ENCODE measurements at regions not wholly inside any gene's neighbourhood (a gene's known extent, or its start where the extent isn't known, plus 50 kb on each side); places are given as distances from the start of the nearest gene placed in this dataset.

DNA sequence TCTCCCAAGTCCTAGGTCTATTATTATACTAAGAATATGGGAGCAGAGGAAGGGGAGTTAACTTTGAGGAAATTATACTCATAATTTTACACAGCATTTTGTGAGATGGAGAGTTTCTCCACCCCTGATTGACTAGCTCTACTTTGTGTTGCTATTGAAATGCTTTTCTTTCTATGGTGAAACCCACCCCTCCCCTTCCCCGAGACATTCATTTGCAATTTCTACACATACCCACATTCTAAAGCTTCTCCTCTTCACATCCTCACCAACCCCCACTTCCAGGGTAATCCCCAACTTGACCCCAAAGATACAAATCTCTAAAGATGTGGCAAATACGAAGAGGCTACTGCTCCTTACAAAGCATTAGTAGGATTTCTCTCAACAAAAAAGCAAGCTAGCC, 992.2 kb downstream of the BCL11A start:
- TF ChIP-seq, protein P1, sequence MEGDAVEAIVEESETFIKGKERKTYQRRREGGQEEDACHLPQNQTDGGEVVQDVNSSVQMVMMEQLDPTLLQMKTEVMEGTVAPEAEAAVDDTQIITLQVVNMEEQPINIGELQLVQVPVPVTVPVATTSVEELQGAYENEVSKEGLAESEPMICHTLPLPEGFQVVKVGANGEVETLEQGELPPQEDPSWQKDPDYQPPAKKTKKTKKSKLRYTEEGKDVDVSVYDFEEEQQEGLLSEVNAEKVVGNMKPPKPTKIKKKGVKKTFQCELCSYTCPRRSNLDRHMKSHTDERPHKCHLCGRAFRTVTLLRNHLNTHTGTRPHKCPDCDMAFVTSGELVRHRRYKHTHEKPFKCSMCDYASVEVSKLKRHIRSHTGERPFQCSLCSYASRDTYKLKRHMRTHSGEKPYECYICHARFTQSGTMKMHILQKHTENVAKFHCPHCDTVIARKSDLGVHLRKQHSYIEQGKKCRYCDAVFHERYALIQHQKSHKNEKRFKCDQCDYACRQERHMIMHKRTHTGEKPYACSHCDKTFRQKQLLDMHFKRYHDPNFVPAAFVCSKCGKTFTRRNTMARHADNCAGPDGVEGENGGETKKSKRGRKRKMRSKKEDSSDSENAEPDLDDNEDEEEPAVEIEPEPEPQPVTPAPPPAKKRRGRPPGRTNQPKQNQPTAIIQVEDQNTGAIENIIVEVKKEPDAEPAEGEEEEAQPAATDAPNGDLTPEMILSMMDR (IDR thresholded peaks at IDR 0.05; ENCODE audit: low read depth, low read length, missing control alignments), result no peak
- H3K4me3 ChIP-seq (ENCODE audit: low read depth, low read length), result no peak overlapping the region
- no peak for DNase-seq (ENCODE audit: low read depth)

DNA sequence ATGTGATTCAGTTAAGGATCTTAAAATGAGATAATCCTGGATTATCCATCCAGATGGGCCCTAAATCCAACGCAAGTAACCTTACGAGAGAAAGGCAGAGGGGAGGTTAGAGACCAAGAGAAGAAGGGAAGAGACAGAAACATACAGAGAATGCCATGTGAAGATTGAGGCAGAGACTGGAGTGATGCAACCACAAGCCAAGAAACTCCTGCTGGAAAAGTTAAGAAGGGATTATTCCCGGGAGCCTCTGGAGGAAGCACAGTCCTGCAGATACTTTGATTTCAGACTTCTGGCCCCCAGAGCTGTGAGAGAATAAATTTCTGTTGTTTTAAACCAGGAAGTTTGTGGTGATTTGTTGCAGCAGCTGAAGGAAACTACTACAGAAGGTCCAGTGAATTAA, 992.7 kb downstream of the BCL11A start:
- TF ChIP-seq, protein P1 (IDR thresholded peaks at IDR 0.05; ENCODE audit: low read depth, low read length, missing control alignments), result no peak
- DNase-seq (ENCODE audit: low read depth), result no peak
- H3K4me3 ChIP-seq (ENCODE audit: low read depth, low read length), result no peak overlapping the region

DNA sequence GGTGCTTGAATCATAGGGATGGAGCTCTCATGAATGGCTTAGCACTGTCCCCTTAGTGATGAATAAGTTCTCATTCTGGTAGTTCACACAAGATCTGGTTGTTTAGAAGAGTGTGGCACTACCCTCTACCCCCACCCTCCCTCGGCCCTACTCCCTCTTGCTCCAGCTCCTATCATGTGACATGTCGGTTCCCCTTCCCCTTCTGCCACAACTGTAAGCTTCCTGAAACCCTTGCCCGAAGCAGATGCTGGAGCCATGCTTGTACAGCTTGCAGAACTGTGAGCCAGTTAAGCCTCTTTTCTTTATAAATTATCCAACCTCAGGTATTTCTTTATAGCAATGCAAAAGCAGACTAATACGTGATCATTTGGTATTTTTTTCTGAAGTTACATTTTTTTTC, 1012.6 kb downstream of the BCL11A start:
- TF ChIP-seq, protein P1 (IDR thresholded peaks at IDR 0.05; ENCODE audit: low read depth, low read length, missing control alignments), result no peak
- no peak for DNase-seq (ENCODE audit: low read depth)

DNA sequence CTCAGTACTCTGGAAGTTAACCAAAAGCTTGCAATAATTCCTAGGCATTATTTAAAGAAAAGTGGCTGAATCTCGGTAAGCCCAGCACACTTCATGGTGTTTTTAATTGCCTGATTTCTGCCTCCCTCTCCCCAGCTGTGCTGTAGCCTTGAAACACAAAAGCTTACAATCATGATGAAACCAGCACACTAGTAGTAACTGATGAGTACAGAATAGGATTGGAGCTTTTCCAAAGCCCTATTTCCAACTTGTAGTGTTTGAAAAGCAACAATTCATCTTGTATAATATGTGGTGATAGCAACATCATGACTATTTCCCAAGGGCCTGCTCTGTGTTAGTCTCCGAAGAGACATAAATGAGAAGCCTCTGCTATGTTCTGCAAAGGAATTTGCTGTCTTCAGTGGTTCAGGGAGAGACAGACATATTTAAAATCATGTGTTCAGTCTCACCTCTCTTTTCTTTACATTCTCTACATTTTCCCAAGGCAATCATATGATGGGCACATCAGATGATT, 1015.0 kb downstream of the BCL11A start:
- no peak overlapping the region for H3K4me3 ChIP-seq (ENCODE audit: low read depth, low read length)
- TF ChIP-seq, protein P1 (IDR thresholded peaks at IDR 0.05; ENCODE audit: low read depth, low read length, missing control alignments), result no peak
- DNase-seq (ENCODE audit: low read depth), result no peak

More for the DNA sequence above, 1012.6 kb downstream of the BCL11A start:
- H3K4me3 ChIP-seq (ENCODE audit: low read depth, low read length), result no peak overlapping the region

DNA sequence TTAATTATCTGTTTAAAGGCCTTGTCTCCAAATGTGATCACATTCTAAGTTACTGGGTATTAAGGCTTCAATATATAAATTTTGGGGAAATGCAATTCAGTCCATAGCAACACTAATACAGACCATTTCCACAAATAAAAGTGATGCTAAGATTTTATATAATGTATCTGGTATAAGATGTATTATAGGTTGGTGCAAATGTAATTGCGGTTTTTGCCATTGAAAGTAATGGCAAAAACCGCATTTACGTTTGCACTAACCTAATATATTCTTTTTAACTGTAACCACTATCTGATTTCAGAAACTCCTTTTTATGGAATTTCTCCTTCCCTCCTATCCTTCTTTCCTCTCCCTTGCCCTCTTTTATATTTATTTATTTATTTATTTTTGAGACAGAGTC, 1020.6 kb downstream of the BCL11A start:
- TF ChIP-seq, protein P1 (IDR thresholded peaks at IDR 0.05; ENCODE audit: low read depth, low read length, missing control alignments), result no peak
- H3K4me3 ChIP-seq (ENCODE audit: low read depth, low read length), result no peak overlapping the region
- no peak for DNase-seq (ENCODE audit: low read depth)

DNA sequence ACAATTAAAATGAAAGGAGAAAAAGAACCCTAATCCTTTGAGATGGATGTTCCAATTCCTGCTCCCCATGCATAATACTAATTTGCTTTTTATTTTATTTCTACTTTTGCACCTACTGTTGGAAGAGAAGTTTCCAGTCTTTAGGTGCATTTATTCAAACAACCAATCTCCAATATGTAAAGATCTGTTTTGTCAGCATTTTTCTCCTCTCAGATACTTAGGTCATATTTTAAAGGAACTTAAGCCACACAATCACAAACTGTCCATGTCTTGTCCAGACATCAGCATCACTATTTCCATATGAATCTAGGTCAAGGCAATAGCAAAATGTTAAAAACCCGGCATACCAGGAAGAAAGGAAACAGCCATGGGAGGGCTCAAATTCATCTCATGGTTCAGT, 1023.2 kb downstream of the BCL11A start:
- TF ChIP-seq, protein P1 (IDR thresholded peaks at IDR 0.05; ENCODE audit: low read depth, low read length, missing control alignments), result no peak
- no peak overlapping the region for H3K4me3 ChIP-seq (ENCODE audit: low read depth, low read length)

DNA sequence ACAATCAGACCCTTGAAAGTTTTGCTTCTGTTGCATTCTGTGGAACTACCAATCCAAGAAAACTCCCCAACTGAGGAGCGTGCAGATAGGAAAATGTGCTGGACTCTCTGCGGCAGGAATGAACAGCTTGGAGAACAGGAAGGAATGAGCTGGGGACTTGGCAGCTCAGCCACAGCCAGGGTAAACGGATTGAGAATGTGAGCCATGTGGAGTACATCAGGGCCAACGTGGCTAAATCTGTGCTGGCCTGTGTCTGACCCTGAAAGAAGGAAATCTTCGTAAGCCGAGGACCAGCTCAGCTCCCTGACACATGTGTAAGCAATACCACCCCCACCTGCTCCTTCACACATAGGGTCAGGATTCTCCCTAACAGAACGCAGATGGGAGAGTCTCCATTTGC, 1023.7 kb downstream of the BCL11A start:
- H3K4me3 ChIP-seq (ENCODE audit: low read depth, low read length), result no peak overlapping the region
- no peak for DNase-seq (ENCODE audit: low read depth)
- TF ChIP-seq, protein P1 (IDR thresholded peaks at IDR 0.05; ENCODE audit: low read depth, low read length, missing control alignments), result no peak

More for the DNA sequence above, 1023.2 kb downstream of the BCL11A start:
- DNase-seq (ENCODE audit: low read depth), result no peak
